B cell (primary cell): ENCODE measurements at regions not wholly inside any gene's neighbourhood (a gene's known extent, or its start where the extent isn't known, plus 50 kb on each side); places are given as distances from the start of the nearest gene placed in this dataset.

Experiments used
- ATAC-seq: fragments of 200-7000 bp; cut with Tn5 transposase; one replicate; pipeline ENCODE4 v1.10.0; 2021; ENCODE audit warnings: low read depth, mild to moderate bottlenecking, moderate number of reproducible peaks, moderate library complexity
- CTCF ChIA-PET: fragments of 350-600 bp; sonication (Branson Sonifier 250); formaldehyde crosslinking; loops from one replicate; lab custom pipeline; 2021; ENCODE audit warnings: antibody characterized with exemption, inconsistent platforms; lab: Charles Lee
- POLR2A ChIA-PET: fragments of 350-600 bp; sonication (Branson Sonifier 250); formaldehyde crosslinking; loops from one replicate; lab custom pipeline; 2021; ENCODE audit warnings: antibody characterized with exemption; lab: Charles Lee
- DNase-seq: peaks from one replicate; pipeline ENCODE4 v3.0.0; 2013
- H2AFZ ChIP-seq: 2 replicates; pipeline ENCODE4 v1.6.1; 2012; ENCODE audit warnings: mild to moderate bottlenecking, low read depth, low read length; ENCODE audit not compliant: insufficient read depth, poor library complexity, severe bottlenecking
- H3K27ac ChIP-seq, 2 donors: 1 replicate in 1 of 2; 2 replicates in 1 of 2; pipeline ENCODE4 v1.5.1; 2012 to 2013; ENCODE audit warnings: low read length in 2 of 2, mild to moderate bottlenecking in 2 of 2, moderate library complexity in 1 of 2
- H3K27me3 ChIP-seq, 4 experiments: fragments of 200-600 bp in 1 of 4; sonication (generic) in 1 of 4; replicated peaks in 1 of 4; 1 replicate in 2 of 4; 2 replicates in 2 of 4; pipeline versions ENCODE4 v1.6.1 to v1.7.0; 2013 to 2016; ENCODE audit warnings: low read length in 3 of 4, mild to moderate bottlenecking in 2 of 4, mixed read lengths in 1 of 4, moderate library complexity in 1 of 4; ENCODE audit not compliant: insufficient read depth in 4 of 4, control insufficient read depth in 3 of 4; ENCODE audit errors: control extremely low read depth in 1 of 4
- H3K36me3 ChIP-seq, 2 experiments: replicated peaks in 1 of 2; 1 replicate in 1 of 2; 2 replicates in 1 of 2; pipeline versions ENCODE4 v1.6.1 to v1.7.1; 2013; ENCODE audit warnings: low read length in 1 of 2; ENCODE audit not compliant: insufficient read depth in 2 of 2, control insufficient read depth in 1 of 2; ENCODE audit errors: control extremely low read depth in 1 of 2, extremely low read depth in 1 of 2
- H3K4me1 ChIP-seq, 2 donors: fragments of 200-600 bp in 1 of 2; sonication (generic) in 1 of 2; 1 replicate in 1 of 2; 2 replicates in 1 of 2; pipeline versions ENCODE4 v1.5.1 to v1.6.1; 2013 to 2017; ENCODE audit warnings: low read length in 2 of 2; ENCODE audit not compliant: control insufficient read depth in 2 of 2, insufficient read depth in 2 of 2
- H3K4me2 ChIP-seq: replicated peaks from 2 replicates; pipeline ENCODE3; 2012; ENCODE audit warnings: mild to moderate bottlenecking, low read depth, low read length; ENCODE audit not compliant: poor library complexity, severe bottlenecking
- H3K4me3 ChIP-seq, 5 experiments: fragments of 200-600 bp in 1 of 5; sonication (generic) in 1 of 5; 1 replicate in 3 of 5; 2 replicates in 2 of 5; pipeline versions ENCODE4 v1.5.1 to v1.7.0; 2011 to 2016; ENCODE audit warnings: low read length in 4 of 5, mild to moderate bottlenecking in 4 of 5, low read depth in 2 of 5, control low read depth in 1 of 5, moderate library complexity in 1 of 5; ENCODE audit not compliant: insufficient read depth in 1 of 5; ENCODE audit errors: control extremely low read depth in 1 of 5, extremely low read depth in 1 of 5
- H3K79me2 ChIP-seq: fragments of 200-600 bp; sonication (generic); one replicate; pipeline ENCODE4 v1.6.0; 2016; ENCODE audit warnings: low read length; ENCODE audit not compliant: control insufficient read depth, insufficient read depth
- H3K9ac ChIP-seq: fragments of 200-600 bp; sonication (generic); 2 replicates; pipeline ENCODE4 v1.6.1; 2017; ENCODE audit warnings: mild to moderate bottlenecking, low read length, moderate library complexity
- H3K9me3 ChIP-seq, 3 donors: one replicate each; pipeline versions ENCODE4 v1.6.1 to v1.7.1; 2013; ENCODE audit warnings: low read length in 2 of 3; ENCODE audit not compliant: control insufficient read depth in 2 of 3, insufficient read depth in 1 of 3; ENCODE audit errors: control extremely low read depth in 1 of 3
- H4K20me1 ChIP-seq: 2 replicates; pipeline ENCODE4 v1.6.0; 2012; ENCODE audit warnings: mild to moderate bottlenecking, low read length; ENCODE audit not compliant: insufficient read depth, control insufficient read depth, poor library complexity, severe bottlenecking
- H3K27ac Mint-ChIP-seq: one replicate; pipeline ENCODE4 v1.8.0; 2021; ENCODE audit warnings: mixed read lengths
- H3K27me3 Mint-ChIP-seq: one replicate; pipeline ENCODE4 v1.8.0; 2021; ENCODE audit warnings: mixed read lengths
- H3K4me1 Mint-ChIP-seq: one replicate; pipeline ENCODE4 v1.8.0; 2021; ENCODE audit warnings: mixed read lengths
- H3K4me3 Mint-ChIP-seq: one replicate; pipeline ENCODE4 v1.8.0; 2021; ENCODE audit warnings: mixed read lengths
- H3K9me3 Mint-ChIP-seq: one replicate; pipeline ENCODE4 v1.8.0; 2022; ENCODE audit warnings: mixed read lengths; ENCODE audit not compliant: insufficient read depth
- EZH2 ChIP-seq: IDR thresholded peaks from 2 replicates; pipeline ENCODE4 v1.6.1; 2012; ENCODE audit warnings: borderline replicate concordance, low read depth, mild to moderate bottlenecking, moderate library complexity, low read length; ENCODE audit not compliant: insufficient read depth, poor library complexity, severe bottlenecking
- WGBS: methylation state at CpG from one replicate; pipeline ENCODE4 v1.1.5; 2013; ENCODE audit warnings: missing lambda C conversion rate; ENCODE audit not compliant: insufficient coverage; 5-methylcytosine and 5-hydroxymethylcytosine counted together
- intact Hi-C: fragments of 100-400 bp; cut with micrococcal nuclease; formaldehyde crosslinking; loops from one replicate; pipeline ENCODE4 v1.10.0; 2022
- TF ChIP-seq, protein P1 (sequence below): fragments of 200-600 bp; IDR thresholded peaks from one replicate; pipeline ENCODE4 v1.8.0; 2022; ENCODE audit warnings: antibody characterized with exemption, mild to moderate bottlenecking

GRCh38 chr12:46499901-46500300 lies 127.3 kb upstream of the SLC38A2 start:
- ChIA-PET CTCF (interaction anchor here (1.4 kb wide), 1 partner anchor 40 kb away, joined by 3 read pairs; no protein-coding TSS in a partner anchor), POLR2A (no interaction called here)
- DNase-seq = no peak
- Histone ChIP-seq H4K20me1 (no peaks in the 10 kb centered on the region), H3K9ac (no peak overlapping the region), H3K4me3 (no peak overlapping the region), H2AFZ (no peak overlapping the region), H3K4me2 (no peak overlapping the region), H3K36me3 (peaks cover 0 to 2% of the 10 kb centered on the region in 2 experiments), H3K9me3 (peaks cover 0 to 20% (median 4%) of the 10 kb centered on the region in 3 donors), H3K4me1 (no peaks in the 10 kb centered on the region), H3K79me2 (no peaks in the 10 kb centered on the region), H3K27me3 (no peaks in the 10 kb centered on the region), H3K27ac (no peak overlapping the region)
- Mint-ChIP-seq H3K4me3 (no peak overlapping the region), H3K27ac (no peak overlapping the region), H3K9me3 (peaks cover 10% of the 10 kb centered on the region), H3K4me1 (peaks cover 1% of the 10 kb centered on the region), H3K27me3 (no peaks in the 10 kb centered on the region)
- no peak for ATAC-seq
- TF ChIP-seq, protein P1, sequence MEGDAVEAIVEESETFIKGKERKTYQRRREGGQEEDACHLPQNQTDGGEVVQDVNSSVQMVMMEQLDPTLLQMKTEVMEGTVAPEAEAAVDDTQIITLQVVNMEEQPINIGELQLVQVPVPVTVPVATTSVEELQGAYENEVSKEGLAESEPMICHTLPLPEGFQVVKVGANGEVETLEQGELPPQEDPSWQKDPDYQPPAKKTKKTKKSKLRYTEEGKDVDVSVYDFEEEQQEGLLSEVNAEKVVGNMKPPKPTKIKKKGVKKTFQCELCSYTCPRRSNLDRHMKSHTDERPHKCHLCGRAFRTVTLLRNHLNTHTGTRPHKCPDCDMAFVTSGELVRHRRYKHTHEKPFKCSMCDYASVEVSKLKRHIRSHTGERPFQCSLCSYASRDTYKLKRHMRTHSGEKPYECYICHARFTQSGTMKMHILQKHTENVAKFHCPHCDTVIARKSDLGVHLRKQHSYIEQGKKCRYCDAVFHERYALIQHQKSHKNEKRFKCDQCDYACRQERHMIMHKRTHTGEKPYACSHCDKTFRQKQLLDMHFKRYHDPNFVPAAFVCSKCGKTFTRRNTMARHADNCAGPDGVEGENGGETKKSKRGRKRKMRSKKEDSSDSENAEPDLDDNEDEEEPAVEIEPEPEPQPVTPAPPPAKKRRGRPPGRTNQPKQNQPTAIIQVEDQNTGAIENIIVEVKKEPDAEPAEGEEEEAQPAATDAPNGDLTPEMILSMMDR = no peak
- TF ChIP-seq EZH2 = no peak
- no CpG with 5 or more reads among the region's 2 CpGs for WGBS
- intact Hi-C loops = loop anchor here (10.0 kb wide), 1 partner anchor 55 kb away; no protein-coding TSS in a partner anchor

DNA sequence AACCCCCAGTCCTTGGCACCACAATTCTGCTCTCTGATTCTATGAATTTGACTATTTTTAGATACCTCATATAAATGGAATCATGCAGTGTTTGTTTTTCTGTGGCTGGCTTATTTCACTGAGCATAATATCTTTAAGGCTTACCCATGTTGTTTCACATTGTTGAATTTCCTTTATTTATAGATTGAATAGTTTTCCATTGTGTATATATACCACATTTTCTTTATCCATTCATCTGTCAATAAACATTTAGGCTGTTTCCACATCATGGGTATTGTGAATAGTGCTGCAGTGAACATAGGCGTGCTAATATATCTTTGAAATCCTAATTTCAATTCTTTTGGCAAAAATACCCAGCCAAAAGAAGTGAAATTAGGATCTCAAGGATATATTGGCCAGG lies 126.7 kb upstream of the SLC38A2 start:
- DNase-seq = no peak
- no peak overlapping the region for H3K4me3 ChIP-seq
- Mint-ChIP-seq H3K4me3 (no peak overlapping the region), H3K9me3 (peaks cover 8% of the 10 kb centered on the region), H3K27ac (no peak overlapping the region), H3K4me1 (peaks cover 1% of the 10 kb centered on the region), H3K27me3 (no peaks in the 10 kb centered on the region)
- WGBS = no CpG with 5 or more reads among the region's 1 CpG
- no peak for ATAC-seq
- no peaks in the 10 kb centered on the region for H4K20me1 ChIP-seq
- POLR2A ChIA-PET = no interaction called here
- intact Hi-C loops = no loop called here
- H3K4me1 ChIP-seq = no peaks in the 10 kb centered on the region
- H3K79me2 ChIP-seq = no peaks in the 10 kb centered on the region
- H3K9me3 ChIP-seq = peaks cover 0 to 20% (median 4%) of the 10 kb centered on the region in 3 donors
- CTCF ChIA-PET = interaction anchor here (0.5 to 1.4 kb wide), 3 partner anchors 39 to 374 kb away, joined by 3 to 7 read pairs (median 3); no protein-coding TSS in a partner anchor
- no peak overlapping the region for H3K4me2 ChIP-seq
- H3K27ac ChIP-seq = no peak overlapping the region
- no peaks in the 10 kb centered on the region for H3K27me3 ChIP-seq
- peaks cover 0 to 2% of the 10 kb centered on the region in 2 experiments for H3K36me3 ChIP-seq
- no peak overlapping the region for H2AFZ ChIP-seq
- H3K9ac ChIP-seq = no peak overlapping the region
- TF ChIP-seq, protein P1 = no peak
- no peak for TF ChIP-seq EZH2
